CD4-positive, alpha-beta T cell (primary cell): ENCODE measurements at regions not wholly inside any gene's neighbourhood (a gene's known extent, or its start where the extent isn't known, plus 50 kb on each side); places are given as distances from the start of the nearest gene placed in this dataset.

Experiments
- ATAC-seq: fragments of 200-7000 bp; cut with Tn5 transposase; one replicate; pipeline ENCODE4 v1.10.0; 2022; ENCODE audit warnings: mild to moderate bottlenecking; ENCODE audit not compliant: poor library complexity
- CTCF ChIA-PET: fragments of 350-600 bp; sonication (Branson Sonifier 250); formaldehyde crosslinking; loops from one replicate; lab custom pipeline; 2021; ENCODE audit warnings: antibody characterized with exemption, inconsistent platforms; lab: Charles Lee
- POLR2A ChIA-PET: fragments of 350-600 bp; sonication (Branson Sonifier 250); formaldehyde crosslinking; loops from one replicate; lab custom pipeline; 2021; ENCODE audit warnings: antibody characterized with exemption, inconsistent platforms; lab: Charles Lee
- DNase-seq, 14 experiments: peaks; one replicate each; pipeline ENCODE4 v3.0.0-alpha.2; 2013 to 2020; ENCODE audit warnings: mixed read lengths in 2 of 14
- H3K27ac ChIP-seq, 2 donors: one replicate each; pipeline versions ENCODE4 v1.5.1 to v1.7.0; 2013; ENCODE audit warnings: low read length in 2 of 2, low read depth in 1 of 2, mild to moderate bottlenecking in 1 of 2
- H3K27me3 ChIP-seq, 2 experiments: 1 replicate in 1 of 2; 2 replicates in 1 of 2; pipeline versions ENCODE4 v1.6.1 to v1.7.0; 2013; ENCODE audit warnings: low read length in 2 of 2, control low read depth in 1 of 2, mild to moderate bottlenecking in 1 of 2, moderate library complexity in 1 of 2; ENCODE audit not compliant: insufficient read depth in 2 of 2, control insufficient read depth in 1 of 2
- H3K36me3 ChIP-seq: one replicate; pipeline ENCODE4 v1.6.1; 2013; ENCODE audit warnings: low read length, control low read depth; ENCODE audit not compliant: insufficient read depth
- H3K4me1 ChIP-seq: one replicate; pipeline ENCODE4 v1.6.1; 2013; ENCODE audit warnings: low read length, control low read depth; ENCODE audit not compliant: insufficient read depth
- H3K4me3 ChIP-seq: one replicate; pipeline ENCODE4 v1.5.1; 2013; ENCODE audit warnings: mild to moderate bottlenecking, low read length, moderate library complexity
- H3K9me3 ChIP-seq, 2 experiments: 1 replicate in 1 of 2; 2 replicates in 1 of 2; pipeline versions ENCODE4 v1.6.1 to v1.7.0; 2013; ENCODE audit warnings: low read length in 2 of 2, mild to moderate bottlenecking in 2 of 2, control low read depth in 1 of 2, moderate library complexity in 1 of 2; ENCODE audit not compliant: control insufficient read depth in 1 of 2, insufficient read depth in 1 of 2
- H3K27ac Mint-ChIP-seq: one replicate; pipeline ENCODE4 v1.8.0; 2020; ENCODE audit warnings: mixed read lengths
- H3K27me3 Mint-ChIP-seq: one replicate; pipeline ENCODE4 v1.8.0; 2021; ENCODE audit warnings: mixed read lengths
- H3K36me3 Mint-ChIP-seq: one replicate; pipeline ENCODE4 v1.8.0; 2021; ENCODE audit warnings: low read depth, mixed read lengths
- H3K4me1 Mint-ChIP-seq: one replicate; pipeline ENCODE4 v1.8.0; 2021; ENCODE audit warnings: low read depth, mixed read lengths
- H3K4me3 Mint-ChIP-seq: one replicate; pipeline ENCODE4 v1.8.0; 2020; ENCODE audit warnings: mild to moderate bottlenecking, mixed read lengths
- H3K9me3 Mint-ChIP-seq: one replicate; pipeline ENCODE4 v1.8.0; 2020; ENCODE audit warnings: mixed read lengths
- intact Hi-C, 2 experiments: fragments of 100-400 bp; cut with DNase I in 1 of 2; cut with micrococcal nuclease in 1 of 2; formaldehyde crosslinking; loops; one replicate each; pipeline versions ENCODE4 v1.15.1 to v1.9.0; 2023 to 2025; cut with DNase I, micrococcal nuclease
- TF ChIP-seq, protein P1 (sequence below): fragments of 200-600 bp; IDR thresholded peaks from one replicate; pipeline ENCODE4 v1.8.0; 2022; ENCODE audit warnings: antibody characterized with exemption, mild to moderate bottlenecking

DNA sequence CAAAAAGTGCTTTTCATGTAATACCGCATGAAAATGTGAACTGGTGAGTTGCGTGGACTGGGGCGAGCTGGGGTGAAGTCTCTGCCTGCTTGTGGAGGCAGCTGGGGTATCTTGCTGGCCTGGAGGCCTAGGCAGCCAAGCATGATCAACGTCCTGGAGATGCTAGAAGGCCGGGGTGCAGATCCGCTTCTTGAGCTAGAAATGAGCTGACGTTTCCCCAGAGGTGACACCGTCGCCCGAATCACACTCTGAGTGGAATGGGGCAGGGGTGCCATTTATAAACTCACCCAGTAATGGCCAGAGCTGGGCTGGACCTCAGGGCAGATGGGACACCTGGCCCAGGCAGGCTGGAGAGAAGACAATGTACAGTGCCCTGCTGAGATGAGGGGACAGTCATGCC is 1513.0 kb downstream of the TBC1D22A start:
- Histone ChIP-seq H3K27me3 (peaks cover 0 to 2% of the 10 kb centered on the region in 2 experiments), H3K27ac (no peak overlapping the region), H3K4me1 (no peaks in the 10 kb centered on the region), H3K36me3 (no peaks in the 10 kb centered on the region), H3K4me3 (no peak overlapping the region), H3K9me3 (peaks cover 0 to 10% of the 10 kb centered on the region in 2 experiments)
- no peak overlapping the region for H3K4me3 Mint-ChIP-seq
- ATAC-seq (no peak), DNase-seq (no peak)
- no peaks in the 10 kb centered on the region for H3K9me3 Mint-ChIP-seq
- intact Hi-C loops: no loop called here
- no peaks in the 10 kb centered on the region for H3K4me1 Mint-ChIP-seq
- TF ChIP-seq, protein P1, sequence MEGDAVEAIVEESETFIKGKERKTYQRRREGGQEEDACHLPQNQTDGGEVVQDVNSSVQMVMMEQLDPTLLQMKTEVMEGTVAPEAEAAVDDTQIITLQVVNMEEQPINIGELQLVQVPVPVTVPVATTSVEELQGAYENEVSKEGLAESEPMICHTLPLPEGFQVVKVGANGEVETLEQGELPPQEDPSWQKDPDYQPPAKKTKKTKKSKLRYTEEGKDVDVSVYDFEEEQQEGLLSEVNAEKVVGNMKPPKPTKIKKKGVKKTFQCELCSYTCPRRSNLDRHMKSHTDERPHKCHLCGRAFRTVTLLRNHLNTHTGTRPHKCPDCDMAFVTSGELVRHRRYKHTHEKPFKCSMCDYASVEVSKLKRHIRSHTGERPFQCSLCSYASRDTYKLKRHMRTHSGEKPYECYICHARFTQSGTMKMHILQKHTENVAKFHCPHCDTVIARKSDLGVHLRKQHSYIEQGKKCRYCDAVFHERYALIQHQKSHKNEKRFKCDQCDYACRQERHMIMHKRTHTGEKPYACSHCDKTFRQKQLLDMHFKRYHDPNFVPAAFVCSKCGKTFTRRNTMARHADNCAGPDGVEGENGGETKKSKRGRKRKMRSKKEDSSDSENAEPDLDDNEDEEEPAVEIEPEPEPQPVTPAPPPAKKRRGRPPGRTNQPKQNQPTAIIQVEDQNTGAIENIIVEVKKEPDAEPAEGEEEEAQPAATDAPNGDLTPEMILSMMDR: no peak
- ChIA-PET CTCF (no interaction called here), POLR2A (no interaction called here)
- no peaks in the 10 kb centered on the region for H3K36me3 Mint-ChIP-seq
- H3K27me3 Mint-ChIP-seq: peaks cover 30% of the 10 kb centered on the region
- no peak overlapping the region for H3K27ac Mint-ChIP-seq

DNA sequence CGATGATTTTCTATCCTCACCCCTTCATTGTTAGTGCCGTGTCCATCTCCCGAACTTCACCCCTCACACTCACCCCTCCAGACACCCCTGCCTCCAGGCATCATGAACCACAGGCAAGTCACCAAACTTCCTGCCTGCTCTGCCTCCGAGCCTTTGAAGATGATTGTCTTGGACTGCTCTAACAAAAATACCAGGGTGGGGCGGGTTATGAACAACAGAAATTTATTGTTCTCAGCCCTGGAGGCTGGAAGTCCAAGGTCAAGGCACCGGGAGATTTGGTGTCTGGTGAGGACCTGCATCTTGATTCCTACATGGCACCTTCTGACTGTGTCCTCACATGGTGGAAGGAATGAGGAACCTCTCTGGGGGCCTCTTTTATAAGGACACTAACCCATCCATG is 1508.3 kb downstream of the TBC1D22A start:
- no peak overlapping the region for H3K4me3 ChIP-seq
- H3K9me3 Mint-ChIP-seq: no peaks in the 10 kb centered on the region
- no peak overlapping the region for H3K27ac ChIP-seq
- no peaks in the 10 kb centered on the region for H3K36me3 Mint-ChIP-seq
- H3K27me3 ChIP-seq: no peaks in the 10 kb centered on the region
- TF ChIP-seq, protein P1: no peak
- peaks cover 0 to 6% of the 10 kb centered on the region in 2 experiments for H3K9me3 ChIP-seq
- ChIA-PET POLR2A (no interaction called here), CTCF (no interaction called here)
- H3K4me1 Mint-ChIP-seq: no peaks in the 10 kb centered on the region
- no peak overlapping the region for H3K27ac Mint-ChIP-seq
- H3K27me3 Mint-ChIP-seq: peaks cover 9% of the 10 kb centered on the region
- no peak overlapping the region for H3K4me3 Mint-ChIP-seq
- no peak for ATAC-seq
- intact Hi-C loops: no loop called here
- no peaks in the 10 kb centered on the region for H3K36me3 ChIP-seq
- no peaks in the 10 kb centered on the region for H3K4me1 ChIP-seq
- no peak for DNase-seq

DNA sequence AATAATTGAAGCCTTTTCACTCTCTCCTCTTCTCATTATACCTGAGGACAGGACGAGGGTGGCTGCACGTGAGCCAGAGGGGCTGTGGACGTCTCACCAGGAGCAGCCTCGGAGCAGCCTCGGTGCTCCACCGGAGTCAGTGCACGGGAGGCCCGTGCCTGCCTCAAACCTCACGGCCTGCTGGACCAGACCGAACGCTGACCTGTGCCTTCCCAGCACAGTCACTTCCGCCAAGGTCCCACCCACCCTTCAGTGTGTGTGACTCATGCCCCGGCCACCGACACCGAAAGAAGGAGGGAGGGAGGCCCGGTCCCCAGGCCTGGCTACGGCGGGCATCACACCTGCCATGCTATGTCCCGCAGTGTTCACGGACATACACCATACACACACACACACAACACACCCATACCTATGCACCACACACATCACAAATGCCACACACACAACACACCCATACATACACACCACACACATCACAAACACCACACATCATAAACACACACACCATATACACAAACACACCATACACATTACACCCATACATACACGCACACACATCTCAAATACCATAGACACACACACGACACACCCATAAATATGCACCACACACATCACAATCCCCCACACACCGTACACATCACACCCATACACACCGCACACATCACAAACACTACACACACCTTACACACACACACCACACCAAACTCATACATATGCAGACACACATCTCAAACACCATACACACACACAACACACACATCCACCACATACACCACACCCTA is 1506.5 kb downstream of the TBC1D22A start:
- no peaks in the 10 kb centered on the region for H3K9me3 Mint-ChIP-seq
- no peak overlapping the region for H3K27ac Mint-ChIP-seq
- peaks cover 9% of the 10 kb centered on the region for H3K27me3 Mint-ChIP-seq
- intact Hi-C loops: no loop called here
- H3K4me1 Mint-ChIP-seq: no peaks in the 10 kb centered on the region
- no peaks in the 10 kb centered on the region for H3K36me3 Mint-ChIP-seq
- no peak overlapping the region for H3K4me3 ChIP-seq
- ChIA-PET POLR2A (no interaction called here), CTCF (no interaction called here)
- DNase-seq: no peak
- no peak overlapping the region for H3K4me3 Mint-ChIP-seq
- TF ChIP-seq, protein P1: no peak
- H3K4me1 ChIP-seq: no peaks in the 10 kb centered on the region
- H3K27ac ChIP-seq: no peak overlapping the region
- no peaks in the 10 kb centered on the region for H3K36me3 ChIP-seq
- no peak for ATAC-seq
- peaks cover 0 to 10% of the 10 kb centered on the region in 2 experiments for H3K9me3 ChIP-seq
- no peaks in the 10 kb centered on the region for H3K27me3 ChIP-seq
